Effector memory CD8-positive, alpha-beta T cell (primary cell): ENCODE measurements at regions not wholly inside any gene's neighbourhood (a gene's known extent, or its start where the extent isn't known, plus 50 kb on each side); places are given as distances from the start of the nearest gene placed in this dataset.
"Not testable (repeated sequence)": the region's sequence is repeated elsewhere in the genome, so short reads cannot be mapped to it uniquely, and the experiment has no call there.

Experiments
- ATAC-seq: fragments of 150-1000 bp; cut with Tn5 transposase; replicated peaks from 2 replicates; pipeline ENCODE4 v1.10.0; 2021; ENCODE audit warnings: mild to moderate bottlenecking, moderate library complexity
- DNase-seq, 3 experiments: peaks; one replicate each; pipeline ENCODE4 v3.0.0; 2021
- H3K27ac Mint-ChIP-seq, 2 donors: one replicate each; pipeline ENCODE4 v1.8.0; 2022; ENCODE audit warnings: mild to moderate bottlenecking in 2 of 2, mixed read lengths in 2 of 2, moderate library complexity in 2 of 2
- H3K27me3 Mint-ChIP-seq, 2 donors: one replicate each; pipeline ENCODE4 v1.8.0; 2022; ENCODE audit warnings: mixed read lengths in 2 of 2
- H3K36me3 Mint-ChIP-seq: one replicate; pipeline ENCODE4 v1.8.0; 2022; ENCODE audit warnings: mild to moderate bottlenecking, moderate library complexity, mixed read lengths; ENCODE audit not compliant: insufficient read depth
- H3K4me1 Mint-ChIP-seq, 2 donors: one replicate each; pipeline ENCODE4 v1.8.0; 2022; ENCODE audit warnings: low read depth in 2 of 2, mixed read lengths in 2 of 2
- H3K4me3 Mint-ChIP-seq, 2 donors: one replicate each; pipeline ENCODE4 v1.8.0; 2022; ENCODE audit warnings: mild to moderate bottlenecking in 2 of 2, mixed read lengths in 2 of 2, moderate library complexity in 2 of 2
- H3K9me3 Mint-ChIP-seq, 2 donors: one replicate each; pipeline ENCODE4 v1.8.0; 2022; ENCODE audit warnings: mixed read lengths in 2 of 2

GRCh38 chr10:21297603-21298383, 227.7 kb downstream of the SKIDA1 start:
- no peak for ATAC-seq
- H3K9me3 Mint-ChIP-seq: no peaks in the 10 kb centered on the region
- no peak for DNase-seq
- no peak overlapping the region for H3K4me3 Mint-ChIP-seq
- peaks cover 0 to 2% of the 10 kb centered on the region in 2 donors for H3K4me1 Mint-ChIP-seq
- H3K27me3 Mint-ChIP-seq: peaks cover 40 to 58% of the 10 kb centered on the region in 2 donors
- H3K36me3 Mint-ChIP-seq: no peaks in the 10 kb centered on the region
- no peak overlapping the region for H3K27ac Mint-ChIP-seq

DNA sequence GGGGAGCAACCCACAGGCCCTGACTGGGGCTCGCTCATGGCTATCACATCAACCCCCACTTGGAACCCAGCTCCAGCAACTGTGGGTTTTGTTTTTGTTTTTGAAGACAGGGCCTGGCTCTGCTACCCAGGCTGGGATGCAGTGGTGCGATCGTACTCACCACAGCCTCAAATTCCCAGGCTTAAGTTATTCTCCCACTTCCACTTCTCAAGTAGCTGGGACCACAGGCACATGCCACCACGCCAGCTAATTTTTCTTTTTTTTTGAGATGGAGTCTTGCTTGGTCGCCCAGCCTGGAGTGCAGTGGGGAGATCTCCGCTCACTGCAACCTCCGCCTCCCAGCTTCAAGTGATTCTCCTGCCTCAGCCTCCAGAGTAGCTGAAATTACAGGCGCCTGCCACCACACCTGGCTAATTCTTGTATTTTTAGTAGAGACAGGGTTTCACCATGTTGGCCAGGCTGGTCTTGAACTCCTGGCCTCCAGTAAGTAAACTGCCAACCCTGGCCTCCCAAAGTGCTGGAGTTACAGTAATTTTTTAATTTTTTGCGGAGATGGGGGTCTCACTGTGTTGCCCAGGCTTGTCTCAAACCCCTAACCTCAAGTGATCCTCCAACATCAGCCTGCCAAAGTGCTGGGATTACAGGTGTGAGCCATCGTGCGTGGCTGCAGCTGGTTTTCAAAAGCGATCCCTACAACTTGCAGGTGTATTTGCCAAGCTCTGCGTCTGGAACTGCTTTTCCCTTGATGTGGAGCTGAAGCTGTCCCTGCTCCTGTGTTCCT, 228.7 kb downstream of the SKIDA1 start:
- Mint-ChIP-seq H3K4me3 (no peak overlapping the region), H3K9me3 (no peaks in the 10 kb centered on the region), H3K27me3 (peaks cover 40 to 58% of the 10 kb centered on the region in 2 donors), H3K4me1 (peaks cover 0 to 4% of the 10 kb centered on the region in 2 donors), H3K27ac (no peak overlapping the region), H3K36me3 (no peaks in the 10 kb centered on the region)
- ATAC-seq (no peak), DNase-seq (no peak)

DNA sequence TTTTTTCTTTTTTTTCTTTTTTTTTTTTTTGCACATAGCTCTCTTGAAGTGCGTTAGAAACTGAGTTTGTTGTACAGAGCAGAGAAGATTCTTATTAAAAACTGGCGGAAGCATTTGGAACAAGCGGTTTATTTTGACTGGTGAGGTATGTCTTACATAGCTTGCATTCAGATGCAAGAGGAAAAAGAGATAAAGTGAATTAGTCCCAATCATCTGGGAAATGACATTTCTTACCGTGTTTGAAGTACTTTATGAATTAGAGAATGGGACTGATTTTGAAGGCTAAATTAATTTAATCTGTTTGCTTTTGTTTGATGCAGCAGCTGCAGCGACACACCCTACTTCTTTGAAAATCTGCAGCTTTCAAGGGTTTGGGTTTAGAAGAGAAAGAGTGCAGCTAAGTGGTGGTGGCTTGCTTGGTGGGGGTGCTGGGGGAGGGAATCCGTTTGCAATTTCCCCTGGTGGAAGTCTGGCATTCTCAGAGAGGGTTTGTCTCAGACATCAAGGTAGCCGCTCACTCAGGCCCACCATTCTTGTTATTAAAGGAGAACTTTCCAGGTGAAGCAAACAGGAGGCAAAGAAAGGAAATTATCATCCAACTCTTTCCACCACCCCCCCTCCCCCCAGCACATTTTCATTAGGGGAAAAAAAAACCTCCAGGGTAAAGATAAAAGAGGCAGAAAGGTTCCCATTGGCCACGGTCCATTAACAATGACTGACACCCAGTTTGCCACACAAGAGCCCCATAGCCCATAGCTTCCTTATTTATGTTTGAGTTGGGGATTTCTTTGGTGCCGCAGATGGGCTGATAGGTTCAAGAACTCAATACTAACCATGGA, 231.7 kb downstream of the SKIDA1 start:
- Mint-ChIP-seq H3K27ac (no peak overlapping the region), H3K36me3 (no peaks in the 10 kb centered on the region), H3K9me3 (no peaks in the 10 kb centered on the region), H3K4me1 (peaks cover 0 to 4% of the 10 kb centered on the region in 2 donors), H3K4me3 (no peak overlapping the region), H3K27me3 (peaks cover 37 to 58% of the 10 kb centered on the region in 2 donors)
- no peak for ATAC-seq
- no peak for DNase-seq

DNA sequence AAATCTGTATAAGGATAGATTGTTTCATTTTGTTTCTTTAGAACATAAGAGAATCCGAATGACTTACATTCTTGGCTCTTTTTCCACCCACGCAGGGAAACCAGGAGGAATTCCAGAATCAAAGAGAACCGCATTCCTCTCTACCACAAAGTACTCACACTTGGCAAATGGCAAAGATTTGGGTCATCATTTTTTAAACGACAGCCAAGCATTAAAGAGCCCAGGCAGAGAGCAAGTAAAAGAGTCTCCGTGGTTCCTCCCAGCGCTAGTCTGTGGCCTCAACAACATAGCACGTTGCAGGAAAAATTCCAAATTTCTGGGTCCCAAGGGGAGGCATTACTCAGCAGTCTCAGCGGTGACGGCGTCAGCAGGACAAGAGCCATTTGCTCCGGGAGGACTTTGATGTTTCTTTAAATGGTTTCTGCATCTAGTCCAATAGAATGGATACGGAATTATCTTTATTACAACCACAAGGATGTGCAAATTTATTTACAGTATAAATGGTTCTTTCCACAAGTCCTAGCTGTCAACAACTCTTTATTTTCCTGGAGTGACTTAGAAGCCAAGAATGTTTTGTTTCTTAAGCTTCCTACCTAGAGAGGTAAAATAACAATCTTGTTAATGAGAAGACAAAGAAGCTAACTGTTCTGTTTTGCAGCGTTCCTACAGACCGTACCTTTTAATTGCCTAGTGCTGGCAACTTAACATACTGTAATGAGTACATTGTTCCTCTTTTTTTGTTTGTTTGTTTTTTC, 232.5 kb downstream of the SKIDA1 start:
- Mint-ChIP-seq H3K27me3 (peaks cover 36 to 58% of the 10 kb centered on the region in 2 donors), H3K4me1 (peaks cover 0 to 4% of the 10 kb centered on the region in 2 donors), H3K9me3 (no peaks in the 10 kb centered on the region), H3K27ac (no peak overlapping the region), H3K4me3 (no peak overlapping the region), H3K36me3 (no peaks in the 10 kb centered on the region)
- ATAC-seq (no peak), DNase-seq (no peak)

DNA sequence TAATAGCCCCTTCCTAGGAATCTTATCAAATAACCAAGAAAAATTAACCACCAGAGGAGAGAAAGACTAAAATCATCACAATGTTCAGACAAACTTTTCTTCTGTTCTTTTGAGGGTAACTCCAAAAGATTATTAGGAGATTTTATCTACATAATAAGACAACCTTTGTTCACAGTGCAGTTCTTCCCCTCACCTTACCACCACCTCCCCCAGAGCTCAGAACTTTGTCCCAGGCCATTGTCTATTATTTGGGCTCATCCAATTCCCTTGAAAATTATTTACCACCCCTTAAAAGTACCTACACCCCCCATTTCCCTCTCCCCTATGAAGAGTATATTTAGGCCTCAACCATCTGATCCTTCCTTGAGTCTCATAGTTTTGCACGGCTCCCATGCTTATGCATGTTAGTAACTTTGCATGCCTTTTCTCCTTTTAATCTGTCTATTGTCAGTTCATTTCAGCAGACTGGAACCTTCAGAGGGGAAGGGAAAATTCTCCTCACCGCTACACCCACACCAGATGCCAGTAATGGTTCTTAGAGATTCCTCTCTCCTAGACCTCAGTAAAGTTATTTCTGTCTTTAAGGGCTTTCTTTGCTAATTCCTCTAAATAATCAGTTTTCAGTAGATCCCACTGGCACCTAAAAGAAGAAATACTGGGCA, 234.9 kb downstream of the SKIDA1 start:
- Mint-ChIP-seq H3K4me3 (no peak overlapping the region), H3K36me3 (no peaks in the 10 kb centered on the region), H3K27ac (no peak overlapping the region), H3K27me3 (peaks cover 41 to 50% of the 10 kb centered on the region in 2 donors), H3K4me1 (peaks cover 0 to 4% of the 10 kb centered on the region in 2 donors), H3K9me3 (no peaks in the 10 kb centered on the region)
- ATAC-seq (no peak), DNase-seq (no peak)

DNA sequence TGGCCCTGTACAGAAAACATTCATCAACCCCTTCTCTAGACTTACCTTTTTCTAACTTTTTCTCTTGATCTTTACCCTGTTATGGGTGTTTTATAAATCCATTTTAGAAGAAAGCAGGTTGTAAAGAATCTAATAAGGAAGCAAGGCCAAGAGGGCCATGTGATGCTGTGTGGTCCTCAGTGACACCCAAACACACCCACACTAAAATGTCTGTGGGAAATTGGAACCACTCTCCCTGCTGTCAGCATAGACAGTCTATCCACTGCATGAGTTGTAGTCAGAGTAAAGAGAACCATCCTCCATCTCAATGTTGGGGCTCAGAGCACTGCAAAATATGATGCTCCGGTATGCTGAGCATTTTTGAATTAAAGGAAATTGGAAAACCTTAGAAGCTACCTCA, 235.5 kb downstream of the SKIDA1 start:
- Mint-ChIP-seq H3K4me1 (peaks cover 0 to 4% of the 10 kb centered on the region in 2 donors), H3K27ac (no peak overlapping the region), H3K9me3 (no peaks in the 10 kb centered on the region), H3K36me3 (no peaks in the 10 kb centered on the region), H3K4me3 (no peak overlapping the region), H3K27me3 (peaks cover 42 to 49% of the 10 kb centered on the region in 2 donors)
- no peak for DNase-seq
- ATAC-seq: no peak

DNA sequence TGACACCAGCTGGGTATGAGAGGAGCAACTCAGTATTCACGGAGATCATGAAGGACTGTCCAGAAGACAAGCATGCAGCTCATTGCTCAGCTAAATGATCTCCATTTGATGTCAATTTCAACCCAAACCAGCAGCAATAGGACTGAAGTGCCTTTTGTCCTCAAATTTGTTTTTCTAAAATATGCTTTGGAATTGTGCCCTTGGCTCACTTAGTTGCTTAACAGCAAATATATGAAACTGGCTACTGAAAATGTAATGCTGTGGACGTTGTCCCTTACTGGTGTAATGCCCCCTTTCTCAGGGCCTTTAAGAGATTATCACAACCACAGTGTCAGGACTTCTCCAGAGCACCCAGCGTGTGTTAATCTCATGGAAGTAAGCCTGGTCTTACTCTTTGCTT, 236.2 kb downstream of the SKIDA1 start:
- H3K9me3 Mint-ChIP-seq: no peaks in the 10 kb centered on the region
- H3K27me3 Mint-ChIP-seq: peaks cover 43 to 44% of the 10 kb centered on the region in 2 donors
- no peak overlapping the region for H3K27ac Mint-ChIP-seq
- ATAC-seq: no peak
- H3K4me1 Mint-ChIP-seq: peaks cover 0 to 4% of the 10 kb centered on the region in 2 donors
- H3K4me3 Mint-ChIP-seq: no peak overlapping the region
- no peak for DNase-seq
- H3K36me3 Mint-ChIP-seq: no peaks in the 10 kb centered on the region

DNA sequence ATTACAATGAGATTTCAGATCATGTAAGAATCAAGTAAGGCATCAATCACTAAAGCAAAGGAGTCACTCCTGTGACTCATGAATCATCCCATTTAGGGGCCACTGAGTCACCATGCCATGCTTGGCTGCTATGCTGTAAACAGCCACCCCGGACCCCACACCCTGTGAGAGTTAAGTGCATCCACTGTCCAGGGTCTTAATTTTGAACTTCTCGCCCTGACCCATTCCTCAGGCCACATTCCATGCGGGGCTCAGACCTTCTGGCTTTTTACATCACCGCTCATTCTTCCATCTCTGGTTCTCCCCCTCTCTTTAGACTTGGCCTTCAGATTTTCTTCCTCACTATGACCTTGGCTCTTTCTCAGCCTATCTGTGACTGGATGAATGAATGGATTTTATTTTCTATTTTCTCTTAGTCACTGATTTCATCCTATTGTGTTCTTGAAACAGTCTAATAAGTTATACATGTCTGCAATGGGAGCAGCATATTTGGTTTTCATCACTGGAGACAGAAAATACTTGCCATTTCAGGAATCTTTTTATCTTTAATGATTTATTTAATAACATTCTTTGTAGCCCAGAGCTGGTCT, 239.6 kb downstream of the SKIDA1 start:
- H3K36me3 Mint-ChIP-seq: no peaks in the 10 kb centered on the region
- no peaks in the 10 kb centered on the region for H3K4me1 Mint-ChIP-seq
- no peak overlapping the region for H3K4me3 Mint-ChIP-seq
- H3K9me3 Mint-ChIP-seq: no peaks in the 10 kb centered on the region
- peaks cover 31 to 42% of the 10 kb centered on the region in 2 donors for H3K27me3 Mint-ChIP-seq
- DNase-seq (no peak), ATAC-seq (no peak)
- H3K27ac Mint-ChIP-seq: no peak overlapping the region

- Mint-ChIP-seq H3K27ac (no peak overlapping the region), H3K36me3 (no peaks in the 10 kb centered on the region), H3K9me3 (no peaks in the 10 kb centered on the region), H3K27me3 (peaks cover 28 to 35% of the 10 kb centered on the region in 2 donors), H3K4me1 (no peaks in the 10 kb centered on the region), H3K4me3 (no peak overlapping the region)
- DNase-seq (no peak), ATAC-seq (no peak)
Measured at GRCh38 chr10:21285207-21285606, 240.3 kb downstream of the SKIDA1 start.

DNA sequence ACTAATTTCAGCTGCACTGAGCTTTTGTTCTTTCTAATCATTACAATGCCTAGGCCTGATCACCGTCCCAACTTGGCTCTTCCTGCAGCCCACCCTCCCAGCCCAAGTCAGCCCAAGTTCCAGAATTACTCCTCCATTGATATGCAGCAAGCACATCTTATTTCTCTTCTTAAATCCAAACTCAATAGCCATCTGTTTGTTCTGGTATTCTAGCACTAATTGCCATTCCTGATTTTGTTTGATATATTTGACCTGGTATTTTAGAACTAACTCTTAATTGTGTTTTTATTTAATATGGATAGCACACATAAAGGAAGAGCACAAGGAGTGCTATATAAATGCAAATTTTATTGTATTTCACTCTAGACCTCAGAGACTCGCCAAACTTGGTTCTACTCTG, 241.2 kb downstream of the SKIDA1 start:
- Mint-ChIP-seq H3K27me3 (peaks cover 28 to 33% of the 10 kb centered on the region in 2 donors), H3K4me1 (no peaks in the 10 kb centered on the region), H3K9me3 (no peaks in the 10 kb centered on the region), H3K36me3 (no peaks in the 10 kb centered on the region), H3K4me3 (no peak overlapping the region), H3K27ac (no peak overlapping the region)
- DNase-seq (no peak), ATAC-seq (no peak)

DNA sequence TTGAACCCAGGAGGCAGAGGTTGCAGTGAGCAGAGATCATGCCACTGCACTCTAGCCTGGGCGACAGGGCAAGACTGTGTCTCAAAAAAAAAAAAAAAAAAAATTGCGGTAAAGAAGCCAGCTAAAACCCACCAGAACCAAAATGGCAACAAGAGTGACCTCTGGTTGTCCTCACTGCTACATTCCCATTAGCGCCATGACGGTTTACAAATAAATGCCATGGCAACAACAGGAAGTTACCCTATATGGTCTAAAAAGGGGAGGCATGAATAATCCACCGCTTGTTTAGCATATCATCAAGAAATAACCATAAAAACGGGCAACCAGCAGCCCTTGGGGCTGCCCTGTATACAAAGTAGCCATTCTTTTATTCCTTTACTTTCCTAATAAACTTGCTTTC, 242.4 kb downstream of the SKIDA1 start:
- not testable (repeated sequence) for H3K4me1 Mint-ChIP-seq, ATAC-seq, H3K36me3 Mint-ChIP-seq, H3K27ac Mint-ChIP-seq, H3K4me3 Mint-ChIP-seq, DNase-seq, H3K9me3 Mint-ChIP-seq
- H3K27me3 Mint-ChIP-seq: peaks cover 28 to 33% of the 10 kb centered on the region in 2 donors

DNA sequence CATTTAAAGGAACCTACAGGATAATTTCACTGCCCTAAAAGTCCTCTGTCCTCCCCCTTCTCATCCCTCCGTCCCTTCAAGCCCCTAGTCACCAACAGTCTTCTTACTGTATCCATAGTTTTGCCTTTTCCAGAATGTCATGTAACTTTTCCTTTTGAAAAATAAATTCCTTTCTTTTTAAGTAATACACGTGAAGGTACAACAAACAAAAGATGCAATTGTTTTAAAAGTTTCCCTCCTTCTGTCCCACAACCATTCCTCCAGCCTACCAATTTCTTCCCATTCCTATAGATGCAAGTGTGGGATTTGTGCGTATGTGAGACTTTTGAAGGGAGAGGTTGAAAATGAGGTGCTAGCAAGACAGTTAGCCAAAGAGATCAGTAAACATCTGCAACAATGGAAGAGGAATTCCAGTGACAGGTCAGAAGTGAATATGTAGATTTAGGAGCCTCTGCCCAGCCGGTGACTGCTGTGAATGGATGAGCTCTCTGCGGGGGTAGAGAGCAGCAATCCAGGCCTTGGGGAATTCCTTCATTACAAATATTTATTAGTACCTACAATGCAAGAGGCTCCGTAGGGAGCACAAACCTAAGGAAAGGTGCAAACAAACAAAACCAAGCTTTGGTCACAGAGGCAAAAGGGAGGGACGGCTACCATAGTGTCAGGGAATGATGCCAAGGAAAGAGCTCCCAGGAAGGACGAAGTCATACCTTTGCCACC, 243.6 kb downstream of the SKIDA1 start:
- Mint-ChIP-seq H3K27me3 (peaks cover 27 to 32% of the 10 kb centered on the region in 2 donors), H3K36me3 (no peaks in the 10 kb centered on the region), H3K27ac (no peak overlapping the region), H3K9me3 (no peaks in the 10 kb centered on the region), H3K4me3 (no peak overlapping the region), H3K4me1 (no peaks in the 10 kb centered on the region)
- ATAC-seq (no peak), DNase-seq (no peak)
